ENCODE measurements at regions not wholly inside any gene's neighbourhood (a gene's known extent, or its start where the extent isn't known, plus 50 kb on each side); places are given as distances from the start of the nearest gene placed in this dataset.

DNA sequence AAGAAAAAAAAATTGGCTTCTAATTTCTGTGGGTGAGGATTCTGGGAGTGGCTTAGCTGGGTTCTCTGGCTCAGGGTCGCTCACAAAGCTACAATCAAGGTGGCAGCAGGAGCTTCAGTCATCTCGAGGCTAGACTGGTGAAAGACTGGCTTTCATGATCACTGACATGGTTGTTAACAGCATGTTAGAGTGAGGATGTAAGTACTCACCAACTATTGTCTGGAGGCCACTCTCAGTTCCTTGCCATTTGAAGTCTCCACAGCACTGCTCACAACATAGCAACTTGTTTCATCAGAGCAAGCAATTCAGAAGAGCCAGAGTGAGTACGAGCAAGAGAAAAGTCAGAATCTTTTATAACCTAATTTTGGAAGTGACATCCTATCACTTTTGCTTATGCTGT lies 145.7 kb upstream of the PRSS16 start:
- TF ChIP-seq, protein P1, sequence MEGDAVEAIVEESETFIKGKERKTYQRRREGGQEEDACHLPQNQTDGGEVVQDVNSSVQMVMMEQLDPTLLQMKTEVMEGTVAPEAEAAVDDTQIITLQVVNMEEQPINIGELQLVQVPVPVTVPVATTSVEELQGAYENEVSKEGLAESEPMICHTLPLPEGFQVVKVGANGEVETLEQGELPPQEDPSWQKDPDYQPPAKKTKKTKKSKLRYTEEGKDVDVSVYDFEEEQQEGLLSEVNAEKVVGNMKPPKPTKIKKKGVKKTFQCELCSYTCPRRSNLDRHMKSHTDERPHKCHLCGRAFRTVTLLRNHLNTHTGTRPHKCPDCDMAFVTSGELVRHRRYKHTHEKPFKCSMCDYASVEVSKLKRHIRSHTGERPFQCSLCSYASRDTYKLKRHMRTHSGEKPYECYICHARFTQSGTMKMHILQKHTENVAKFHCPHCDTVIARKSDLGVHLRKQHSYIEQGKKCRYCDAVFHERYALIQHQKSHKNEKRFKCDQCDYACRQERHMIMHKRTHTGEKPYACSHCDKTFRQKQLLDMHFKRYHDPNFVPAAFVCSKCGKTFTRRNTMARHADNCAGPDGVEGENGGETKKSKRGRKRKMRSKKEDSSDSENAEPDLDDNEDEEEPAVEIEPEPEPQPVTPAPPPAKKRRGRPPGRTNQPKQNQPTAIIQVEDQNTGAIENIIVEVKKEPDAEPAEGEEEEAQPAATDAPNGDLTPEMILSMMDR (IDR thresholded peaks at IDR 0.05; ENCODE audit: low read length), result no peak
- no peak for TF ChIP-seq EZH2 (IDR thresholded peaks at IDR 0.05; ENCODE audit: borderline replicate concordance, low read length)

Data from OCI-LY1 (cell line).